OCI-LY1 (cell line): ENCODE measurements at regions not wholly inside any gene's neighbourhood (a gene's known extent, or its start where the extent isn't known, plus 50 kb on each side); places are given as distances from the start of the nearest gene placed in this dataset.
"Not testable (repeated sequence)": the region's sequence is repeated elsewhere in the genome, so short reads cannot be mapped to it uniquely, and the experiment has no call there.

Experiments used
- H2AFZ ChIP-seq: fragments of 200-600 bp; sonication (generic), shearing (Covaris generic); 2 replicates; pipeline ENCODE4 v1.6.0; 2014; ENCODE audit warnings: antibody characterized with exemption, mild to moderate bottlenecking, low read length
- H3F3A ChIP-seq: fragments of 200-600 bp; sonication (generic), shearing (Covaris generic); 2 replicates; pipeline ENCODE4 v1.6.0; 2014; ENCODE audit warnings: mild to moderate bottlenecking, antibody characterized with exemption, low read length, moderate library complexity; ENCODE audit not compliant: insufficient read depth
- H3K27ac ChIP-seq: fragments of 200-600 bp; sonication (generic); 2 replicates; pipeline ENCODE4 v1.5.1; 2014; ENCODE audit warnings: low read length, mixed run types, mild to moderate bottlenecking, low read depth; ENCODE audit not compliant: poor library complexity, severe bottlenecking
- H3K27me3 ChIP-seq: fragments of 200-600 bp; sonication (generic); 2 replicates; pipeline ENCODE4 v1.6.0; 2014; ENCODE audit warnings: antibody characterized with exemption, mild to moderate bottlenecking, low read length, moderate library complexity; ENCODE audit not compliant: insufficient read depth
- H3K36me3 ChIP-seq: fragments of 200-600 bp; sonication (generic); 2 replicates; pipeline ENCODE4 v1.6.1; 2014; ENCODE audit warnings: mild to moderate bottlenecking, antibody characterized with exemption, low read length, moderate library complexity, mixed read lengths; ENCODE audit not compliant: insufficient read depth
- H3K4me1 ChIP-seq: fragments of 200-600 bp; sonication (generic); 2 replicates; pipeline ENCODE4 v1.5.1; 2014; ENCODE audit warnings: mild to moderate bottlenecking, low read length, moderate library complexity; ENCODE audit not compliant: insufficient read depth, severe bottlenecking
- H3K4me2 ChIP-seq: fragments of 200-600 bp; sonication (generic), shearing (Covaris generic); 2 replicates; pipeline ENCODE4 v1.6.1; 2014; ENCODE audit warnings: low read length
- H3K4me3 ChIP-seq: fragments of 200-600 bp; sonication (generic); 2 replicates; pipeline ENCODE4 v1.5.1; 2014; ENCODE audit warnings: low read length, low read depth, mild to moderate bottlenecking, mixed read lengths; ENCODE audit not compliant: poor library complexity, severe bottlenecking
- H3K79me2 ChIP-seq: fragments of 200-600 bp; shearing (Covaris generic); 2 replicates; pipeline ENCODE4 v1.6.1; 2016; ENCODE audit warnings: mixed run types, low read length, mixed read lengths; ENCODE audit not compliant: insufficient read depth
- H3K9ac ChIP-seq: fragments of 200-600 bp; sonication (generic), shearing (Covaris generic); 2 replicates; pipeline ENCODE4 v1.6.1; 2014; ENCODE audit warnings: mild to moderate bottlenecking, low read length, mixed read lengths
- H3K9me2 ChIP-seq: fragments of 200-600 bp; sonication (generic), shearing (Covaris generic); 2 replicates; pipeline ENCODE4 v1.6.1; 2014; ENCODE audit warnings: low read depth, mild to moderate bottlenecking, low read length, mixed read lengths
- H3K9me3 ChIP-seq: fragments of 200-600 bp; shearing (Covaris generic); 2 replicates; pipeline ENCODE4 v1.6.1; 2014; ENCODE audit warnings: low read length, mixed read lengths
- H4K20me1 ChIP-seq: fragments of 200-600 bp; sonication (generic), shearing (Covaris generic); 2 replicates; pipeline ENCODE4 v1.6.0; 2016; ENCODE audit warnings: mild to moderate bottlenecking, low read length; ENCODE audit not compliant: insufficient read depth
- EZH2 ChIP-seq: fragments of 200-600 bp; sonication (generic), shearing (Covaris generic); IDR thresholded peaks from 2 replicates; pipeline ENCODE4 v1.8.0; 2017; ENCODE audit warnings: borderline replicate concordance, mixed run types, mild to moderate bottlenecking, antibody characterized with exemption, low read length, moderate library complexity, mixed read lengths
- TF ChIP-seq, protein P1 (sequence below): fragments of 200-600 bp; sonication (generic), shearing (Covaris generic); IDR thresholded peaks from 2 replicates; pipeline ENCODE4 v1.5.1; 2017; ENCODE audit warnings: mild to moderate bottlenecking, antibody characterized with exemption, low read length, moderate library complexity, mixed read lengths

DNA sequence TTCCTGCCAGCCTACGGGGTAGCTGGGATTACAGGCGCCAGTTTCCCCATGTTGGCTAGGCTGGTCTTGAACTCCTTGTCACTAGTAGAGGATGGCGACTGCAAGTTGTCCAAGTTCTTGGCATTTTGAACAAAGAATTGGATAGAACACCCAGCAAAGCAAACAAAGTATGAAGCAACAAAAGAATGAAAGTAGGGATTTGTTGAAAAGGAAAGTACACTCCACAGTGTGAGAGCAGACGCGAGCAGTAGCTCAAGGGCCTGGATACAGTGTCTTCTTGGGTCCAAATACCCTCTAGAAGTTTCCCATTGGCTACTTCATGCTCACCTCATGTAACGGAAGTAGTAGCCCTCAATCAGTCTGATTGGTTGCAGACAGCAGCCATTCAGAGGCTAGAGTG, 152.2 kb downstream of the CCER1 start:
- Histone ChIP-seq H3K9me2 (no peaks in the 10 kb centered on the region), H3K4me1 (no peaks in the 10 kb centered on the region), H3K79me2 (no peaks in the 10 kb centered on the region), H3K36me3 (no peaks in the 10 kb centered on the region), H3F3A (no peaks in the 10 kb centered on the region), H3K9ac (no peak overlapping the region), H4K20me1 (no peaks in the 10 kb centered on the region), H3K9me3 (no peaks in the 10 kb centered on the region), H3K4me2 (no peak overlapping the region), H3K27me3 (no peaks in the 10 kb centered on the region), H2AFZ (no peak overlapping the region), H3K4me3 (no peak overlapping the region), H3K27ac (no peak overlapping the region)
- TF ChIP-seq, protein P1, sequence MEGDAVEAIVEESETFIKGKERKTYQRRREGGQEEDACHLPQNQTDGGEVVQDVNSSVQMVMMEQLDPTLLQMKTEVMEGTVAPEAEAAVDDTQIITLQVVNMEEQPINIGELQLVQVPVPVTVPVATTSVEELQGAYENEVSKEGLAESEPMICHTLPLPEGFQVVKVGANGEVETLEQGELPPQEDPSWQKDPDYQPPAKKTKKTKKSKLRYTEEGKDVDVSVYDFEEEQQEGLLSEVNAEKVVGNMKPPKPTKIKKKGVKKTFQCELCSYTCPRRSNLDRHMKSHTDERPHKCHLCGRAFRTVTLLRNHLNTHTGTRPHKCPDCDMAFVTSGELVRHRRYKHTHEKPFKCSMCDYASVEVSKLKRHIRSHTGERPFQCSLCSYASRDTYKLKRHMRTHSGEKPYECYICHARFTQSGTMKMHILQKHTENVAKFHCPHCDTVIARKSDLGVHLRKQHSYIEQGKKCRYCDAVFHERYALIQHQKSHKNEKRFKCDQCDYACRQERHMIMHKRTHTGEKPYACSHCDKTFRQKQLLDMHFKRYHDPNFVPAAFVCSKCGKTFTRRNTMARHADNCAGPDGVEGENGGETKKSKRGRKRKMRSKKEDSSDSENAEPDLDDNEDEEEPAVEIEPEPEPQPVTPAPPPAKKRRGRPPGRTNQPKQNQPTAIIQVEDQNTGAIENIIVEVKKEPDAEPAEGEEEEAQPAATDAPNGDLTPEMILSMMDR = no peak
- no peak for TF ChIP-seq EZH2

GRCh38 chr12:90801776-90802175, 153.2 kb downstream of the CCER1 start:
- no peak overlapping the region for H3K4me3 ChIP-seq
- H4K20me1 ChIP-seq = no peaks in the 10 kb centered on the region
- TF ChIP-seq, protein P1 = no peak
- no peak for TF ChIP-seq EZH2
- H3F3A ChIP-seq = no peaks in the 10 kb centered on the region
- no peak overlapping the region for H3K9ac ChIP-seq
- H3K27me3 ChIP-seq = no peaks in the 10 kb centered on the region
- no peak overlapping the region for H2AFZ ChIP-seq
- no peaks in the 10 kb centered on the region for H3K79me2 ChIP-seq
- H3K36me3 ChIP-seq = no peaks in the 10 kb centered on the region
- H3K4me1 ChIP-seq = no peaks in the 10 kb centered on the region
- no peak overlapping the region for H3K27ac ChIP-seq
- H3K4me2 ChIP-seq = no peak overlapping the region
- no peaks in the 10 kb centered on the region for H3K9me3 ChIP-seq
- no peaks in the 10 kb centered on the region for H3K9me2 ChIP-seq

- Histone ChIP-seq H3K9me3 (no peaks in the 10 kb centered on the region), H3K9ac (no peak overlapping the region), H3K79me2 (no peaks in the 10 kb centered on the region), H3F3A (no peaks in the 10 kb centered on the region), H3K27me3 (no peaks in the 10 kb centered on the region), H3K9me2 (no peaks in the 10 kb centered on the region), H2AFZ (no peak overlapping the region), H3K36me3 (no peaks in the 10 kb centered on the region), H3K4me3 (no peak overlapping the region), H3K4me2 (no peak overlapping the region), H4K20me1 (no peaks in the 10 kb centered on the region), H3K27ac (no peak overlapping the region), H3K4me1 (no peaks in the 10 kb centered on the region)
- TF ChIP-seq, protein P1 = no peak
- TF ChIP-seq EZH2 = no peak
These were observed 160.8 kb downstream of the CCER1 start for GRCh38 chr12:90794212-90794611.

DNA sequence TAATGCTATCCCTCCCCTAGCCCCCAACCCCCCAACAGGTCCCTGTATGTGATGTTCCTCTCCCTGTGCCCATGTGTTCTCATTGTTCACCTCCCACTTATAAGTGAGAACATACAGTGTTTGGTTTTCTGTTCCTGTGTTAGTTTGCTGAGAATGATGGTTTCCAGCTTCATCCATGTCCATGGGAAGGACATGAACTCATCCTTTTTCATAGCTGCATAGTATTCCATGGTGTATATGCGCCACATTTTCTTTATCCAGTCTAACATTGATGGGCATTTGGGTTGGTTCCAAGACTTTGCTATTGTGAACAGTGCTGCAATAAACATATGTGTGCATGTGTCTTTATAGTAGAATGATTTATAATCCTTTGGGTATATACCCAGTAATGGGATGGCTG, 162.3 kb downstream of the CCER1 start:
- H3K4me3 ChIP-seq, H3K27ac ChIP-seq, H3K27me3 ChIP-seq, H2AFZ ChIP-seq, H3K36me3 ChIP-seq, H3K9ac ChIP-seq, H4K20me1 ChIP-seq, H3K9me2 ChIP-seq, H3K79me2 ChIP-seq, H3K4me1 ChIP-seq, H3K9me3 ChIP-seq, H3K4me2 ChIP-seq, H3F3A ChIP-seq: not testable (repeated sequence)
